H4 (cell line): ENCODE measurements at regions not wholly inside any gene's neighbourhood (a gene's known extent, or its start where the extent isn't known, plus 50 kb on each side); places are given as distances from the start of the nearest gene placed in this dataset.
"Not testable (repeated sequence)": the region's sequence is repeated elsewhere in the genome, so short reads cannot be mapped to it uniquely, and the experiment has no call there.

Source experiments
- DNase-seq: peaks from one replicate; pipeline ENCODE4 v3.0.0-alpha.2; 2015; ENCODE audit warnings: low spot score

DNA sequence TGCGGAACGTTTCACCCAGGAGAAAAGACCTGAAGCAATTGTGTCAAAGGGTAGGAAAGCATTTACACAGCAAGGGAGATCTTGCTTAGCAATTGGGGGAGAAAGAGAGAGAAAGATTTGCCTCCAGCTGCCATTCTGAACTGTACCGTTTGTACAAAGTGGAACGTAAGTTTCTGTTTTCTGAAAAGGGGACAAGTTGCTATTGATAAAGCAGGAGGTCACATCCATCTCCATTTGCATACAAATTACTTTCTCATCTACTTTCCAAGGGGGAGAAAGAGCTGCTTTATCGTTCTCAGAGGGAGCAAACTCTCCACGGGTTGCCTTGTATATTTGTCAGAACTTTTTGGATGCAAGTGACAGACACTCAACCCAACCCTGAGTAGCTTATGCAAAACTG, 92.0 kb upstream of the CARD11 start:
- DNase-seq = no peak

DNA sequence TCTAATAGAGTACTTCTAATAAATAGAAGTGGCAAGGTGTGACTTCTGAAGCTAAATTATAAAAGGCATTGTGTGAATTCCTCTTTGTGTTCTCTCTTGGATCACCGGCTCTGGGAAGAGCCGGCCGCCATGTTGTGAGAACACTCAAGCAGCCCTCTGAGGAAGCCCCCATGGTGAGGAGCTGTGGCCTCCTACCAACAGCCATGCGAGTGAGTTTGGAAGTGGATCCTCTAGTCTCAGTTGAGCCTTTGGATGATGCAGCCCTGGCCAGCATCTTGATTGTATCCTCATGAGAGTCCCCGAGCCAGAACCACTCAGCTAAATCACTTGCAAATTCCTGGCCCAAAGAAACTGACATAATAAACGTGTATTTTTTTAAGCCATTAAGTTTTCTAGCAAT, 94.5 kb upstream of the CARD11 start:
- DNase-seq = no peak

DNA sequence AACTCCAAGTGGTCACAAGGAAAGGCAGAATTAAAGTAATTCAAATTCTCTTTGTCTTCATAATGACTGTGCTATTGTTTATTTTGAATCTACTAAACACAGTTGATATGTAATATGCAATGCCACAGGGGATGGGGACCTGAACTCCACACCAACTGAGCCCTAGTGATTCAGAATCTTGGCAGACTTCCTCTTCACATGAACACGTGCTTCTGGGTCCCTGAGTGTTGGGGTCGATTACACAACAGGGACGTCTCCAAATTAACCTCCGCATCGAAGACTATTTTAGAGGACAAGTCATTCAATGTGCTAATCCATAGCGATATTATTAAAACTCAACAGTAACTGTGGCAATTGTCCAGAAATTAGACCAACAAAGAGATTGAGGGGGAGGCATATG, 95.3 kb upstream of the CARD11 start:
- peak; percentile 60 for DNase-seq

DNA sequence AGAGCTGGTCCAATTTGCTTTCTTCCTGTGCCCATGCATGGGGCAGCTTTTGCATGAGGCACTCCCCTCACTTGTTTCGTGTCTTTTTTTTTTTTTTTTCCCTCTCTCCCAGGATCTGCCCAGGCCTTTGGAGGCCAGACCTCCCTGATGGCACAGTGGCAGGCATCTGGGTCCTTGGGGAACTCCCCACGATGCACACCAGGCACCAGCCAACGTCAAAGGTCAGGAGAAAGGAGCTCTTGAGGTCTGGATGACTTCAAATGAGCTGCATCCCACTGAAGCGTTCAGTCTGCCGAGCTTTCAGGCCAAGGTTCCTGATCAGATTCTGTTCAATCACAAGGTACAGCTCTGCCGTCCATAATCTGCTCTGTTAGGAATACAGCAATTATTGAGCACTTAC, 97.2 kb upstream of the CARD11 start:
- no peak for DNase-seq

DNA sequence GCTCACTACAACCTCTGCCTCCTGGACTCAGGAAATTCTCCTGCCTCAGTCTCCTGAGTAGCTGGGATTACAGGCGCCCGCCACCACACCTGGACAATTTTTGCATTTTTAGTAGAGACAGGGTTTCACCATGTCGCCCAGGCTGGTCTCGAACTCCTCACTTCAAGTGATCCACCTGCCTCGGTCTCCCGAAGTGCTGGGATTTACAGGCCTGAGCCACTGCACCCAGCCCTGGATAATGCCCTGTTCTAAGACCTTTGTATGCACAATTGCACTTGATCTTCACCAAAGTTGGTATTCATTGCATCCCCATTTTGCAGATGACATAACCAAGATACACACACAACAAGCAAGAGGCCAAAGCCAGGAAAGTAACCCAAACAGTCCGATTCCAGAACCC, 97.7 kb upstream of the CARD11 start:
- no peak for DNase-seq

DNA sequence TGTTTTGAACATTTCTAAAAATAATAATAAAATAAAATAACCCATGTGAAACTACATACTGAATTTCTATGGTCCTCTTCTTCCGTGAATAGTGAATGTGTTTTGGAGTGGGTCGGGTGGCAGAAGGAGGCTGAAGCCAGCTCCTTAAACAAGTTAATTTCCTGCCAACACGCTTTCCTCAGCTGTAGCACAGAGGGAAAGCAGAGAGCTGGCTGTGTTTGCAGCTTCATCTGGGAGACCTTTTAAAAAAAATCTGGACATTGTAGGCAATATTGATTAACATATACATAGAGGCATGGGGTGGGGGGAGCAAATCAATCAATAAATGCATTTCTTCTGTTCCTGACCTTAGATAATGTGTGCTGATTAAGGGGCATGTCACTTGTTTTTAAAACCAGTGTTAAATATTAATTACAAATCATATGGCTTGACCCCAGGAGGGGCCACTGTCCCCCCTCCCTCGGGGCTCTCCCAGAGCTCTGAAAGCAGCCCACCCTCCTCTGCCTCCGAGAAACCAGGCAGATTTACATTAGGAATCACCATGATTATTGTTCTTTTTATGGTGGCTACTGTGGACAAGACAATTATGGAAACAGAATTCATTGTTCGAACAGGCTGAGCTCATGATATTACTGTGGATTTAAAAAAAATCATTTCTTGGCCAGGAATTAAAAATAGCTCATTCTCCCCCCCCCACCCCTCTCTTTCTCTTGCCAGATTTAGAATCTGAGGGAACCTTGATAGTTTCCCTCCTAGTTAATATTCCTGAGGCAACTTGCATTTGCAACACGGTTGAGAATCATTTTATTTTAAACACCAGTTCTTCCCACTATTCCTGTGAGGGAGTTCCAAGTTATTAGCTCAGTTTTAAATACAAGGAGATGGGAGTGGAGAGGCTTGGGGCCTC, 100.5 kb upstream of the CARD11 start:
- no peak for DNase-seq

DNA sequence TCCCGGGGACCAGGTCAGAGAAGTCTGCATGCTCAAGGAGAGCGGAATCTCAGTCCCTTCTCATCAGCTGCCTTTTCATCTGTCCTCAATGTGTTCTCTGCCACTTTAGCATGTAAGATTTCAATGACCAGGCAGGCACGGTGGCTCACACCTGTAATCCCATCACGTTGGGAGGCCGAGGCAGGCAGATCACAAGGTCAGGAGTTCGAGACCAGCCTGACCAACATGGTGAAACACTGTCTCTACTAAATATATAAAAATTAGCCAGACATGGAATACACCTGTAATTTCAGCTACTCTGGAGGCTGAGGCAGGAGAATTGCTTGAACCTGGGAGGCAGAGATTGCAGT, 101.1 kb upstream of the CARD11 start:
- DNase-seq = not testable (repeated sequence)

DNA sequence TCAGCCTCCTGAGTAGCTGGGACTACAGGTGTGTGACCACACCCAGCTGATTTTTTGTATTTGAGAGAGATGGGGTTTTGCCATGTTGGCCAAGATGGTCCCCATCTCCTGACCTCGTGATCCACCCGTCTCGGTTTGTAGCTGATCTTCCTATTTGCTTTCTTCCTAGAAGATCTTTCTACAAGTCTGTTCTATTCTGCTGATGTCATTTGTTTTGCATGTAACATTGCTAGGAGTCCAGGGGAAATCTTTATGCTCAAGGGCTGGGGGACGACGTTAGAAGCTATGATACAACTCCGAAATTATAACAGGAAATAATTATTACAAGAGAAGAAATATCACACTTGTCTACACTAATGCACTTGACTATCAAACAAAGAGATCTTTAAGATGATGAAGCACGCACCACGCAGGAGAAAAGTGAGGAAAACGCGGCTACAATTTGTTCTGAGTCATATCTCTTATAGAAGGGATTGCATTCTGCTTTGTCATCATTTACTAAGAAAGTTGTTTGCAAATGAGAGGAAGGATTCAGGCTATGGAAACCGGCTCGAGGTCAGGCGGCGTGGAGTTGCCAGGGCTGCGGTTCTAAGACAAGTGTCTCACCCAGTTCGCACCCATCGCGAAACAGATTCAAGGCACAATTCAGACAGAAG, 103.0 kb upstream of the CARD11 start:
- DNase-seq = peak; percentile 89

DNA sequence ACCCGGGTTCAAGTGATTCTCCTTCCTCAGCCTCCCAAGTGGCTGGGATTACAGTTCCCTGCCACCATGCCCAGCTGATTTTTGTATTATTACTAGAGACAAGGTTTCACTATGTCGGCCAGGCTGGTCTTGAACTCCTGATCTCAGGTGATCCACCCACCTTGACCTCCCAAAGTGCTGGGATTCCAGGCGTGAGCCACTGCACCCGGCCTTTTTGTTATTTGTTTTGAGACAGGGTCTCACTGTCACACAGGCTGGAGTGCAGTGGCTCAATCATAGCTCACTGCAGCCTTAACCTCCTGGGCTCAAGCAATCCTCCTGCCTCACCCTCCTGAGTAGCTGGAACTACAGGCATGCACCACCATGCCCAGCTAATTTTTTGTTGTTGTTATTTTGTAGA, 104.8 kb upstream of the CARD11 start:
- DNase-seq = not testable (repeated sequence)

DNA sequence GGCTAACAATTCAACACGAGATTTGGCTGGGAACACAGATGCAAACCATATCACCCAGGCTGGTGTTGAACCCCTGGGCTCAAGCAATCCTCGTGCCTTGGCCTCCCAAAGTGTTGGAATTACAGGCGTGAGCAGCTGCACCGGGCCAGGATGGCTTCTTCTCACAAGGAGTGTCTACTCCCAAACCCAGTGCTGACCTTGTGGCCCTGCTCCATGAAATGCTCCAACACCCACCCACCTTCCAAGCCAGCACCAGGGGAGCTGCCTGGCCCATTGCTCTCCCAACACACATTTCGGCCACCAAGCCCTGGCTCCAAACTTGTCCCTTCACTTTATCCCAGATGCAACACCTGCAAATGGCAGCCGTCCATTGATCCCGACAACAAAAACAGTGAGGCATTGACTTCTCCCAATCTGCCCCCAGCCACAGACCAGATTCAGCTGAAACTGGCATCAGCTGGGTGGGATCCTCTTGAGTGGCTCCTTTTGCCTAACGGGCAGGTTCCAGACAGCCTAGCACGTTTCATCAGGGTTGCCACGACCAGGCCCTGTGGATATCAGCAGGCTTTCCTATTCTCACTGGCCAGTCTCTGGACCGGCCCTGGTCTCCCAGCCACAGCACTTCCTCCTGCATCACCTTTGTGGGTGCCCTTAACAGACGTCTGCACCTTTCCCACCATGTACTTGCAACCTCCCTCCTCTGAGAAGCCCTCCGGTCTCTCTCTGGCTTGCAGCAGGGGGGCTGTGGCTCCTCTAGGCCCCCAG, 105.7 kb upstream of the CARD11 start:
- DNase-seq = no peak

DNA sequence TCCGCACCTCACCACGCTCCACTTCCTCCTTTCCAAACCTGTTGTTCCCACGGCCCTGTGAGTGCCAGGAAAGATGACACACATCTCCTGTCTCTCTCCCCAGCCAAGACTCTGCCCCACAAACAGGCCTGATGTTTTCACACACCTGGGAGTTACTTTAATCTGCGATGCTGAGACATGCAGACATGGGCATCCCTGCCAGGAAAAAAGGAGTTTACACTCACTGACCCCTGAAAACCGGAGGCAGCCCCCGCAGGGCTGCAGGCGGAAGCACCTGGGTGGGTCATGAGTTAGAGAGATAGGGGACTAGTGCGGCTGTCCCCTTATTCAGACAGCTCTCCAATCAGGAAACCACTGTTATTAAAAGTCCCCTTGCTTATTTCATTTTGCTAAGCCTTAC, 106.4 kb upstream of the CARD11 start:
- no peak for DNase-seq

DNA sequence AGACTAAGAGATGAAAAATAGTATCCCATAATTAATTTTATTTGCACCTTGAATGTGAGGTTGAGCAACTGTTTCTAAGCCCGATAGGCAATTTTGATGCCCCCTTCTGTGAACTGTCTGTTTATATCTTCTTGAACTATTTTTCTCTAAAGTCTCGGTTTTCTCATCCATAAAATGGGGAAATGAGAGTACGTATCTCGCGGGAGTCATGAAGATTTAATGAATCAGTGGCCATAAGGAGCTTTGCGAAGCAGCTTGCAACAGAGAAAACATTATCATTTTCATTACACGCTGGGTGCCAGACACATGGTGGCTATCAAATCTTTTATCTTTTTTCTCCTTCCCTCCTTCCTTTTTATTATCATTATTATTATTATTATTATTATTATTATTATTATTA, 108.1 kb upstream of the CARD11 start:
- no peak for DNase-seq

DNA sequence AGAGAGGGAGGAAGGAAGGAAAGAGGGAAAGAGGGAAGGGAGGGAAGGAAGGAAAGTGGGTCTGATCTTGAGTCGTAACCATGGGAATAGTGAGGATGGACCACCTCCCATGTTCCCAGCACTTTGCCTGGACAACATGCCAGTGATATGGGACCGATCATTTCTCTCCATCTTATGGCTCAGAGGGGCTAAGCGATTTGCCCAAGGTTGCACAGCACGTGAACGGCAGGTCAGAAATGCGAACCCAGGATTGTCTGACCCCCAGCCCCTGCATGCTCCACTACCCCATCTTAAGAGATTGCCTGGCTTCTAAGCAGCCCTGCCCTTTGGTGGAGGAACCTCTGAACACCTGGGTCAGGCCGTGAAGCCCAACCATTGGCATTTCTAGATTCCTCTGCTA, 109.0 kb upstream of the CARD11 start:
- no peak for DNase-seq

DNA sequence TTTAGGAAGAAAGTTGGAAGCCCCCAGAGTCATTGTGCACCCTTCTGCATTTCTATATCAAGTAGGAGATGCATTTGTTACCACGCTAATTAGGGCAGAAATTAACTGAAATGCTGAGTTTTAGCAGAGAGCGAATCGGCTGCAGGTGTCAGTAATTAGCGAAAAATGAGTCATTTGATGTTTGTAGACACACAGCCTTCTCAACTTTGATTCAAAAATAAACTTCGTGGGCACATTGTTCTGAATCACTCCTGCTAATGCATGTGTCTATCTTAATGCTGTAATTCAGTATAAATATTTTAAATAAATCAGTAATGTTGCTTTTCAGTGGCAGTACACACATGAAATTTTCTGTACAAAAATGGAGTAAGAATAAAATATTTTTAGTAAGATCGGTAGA, 109.5 kb upstream of the CARD11 start:
- DNase-seq = no peak

DNA sequence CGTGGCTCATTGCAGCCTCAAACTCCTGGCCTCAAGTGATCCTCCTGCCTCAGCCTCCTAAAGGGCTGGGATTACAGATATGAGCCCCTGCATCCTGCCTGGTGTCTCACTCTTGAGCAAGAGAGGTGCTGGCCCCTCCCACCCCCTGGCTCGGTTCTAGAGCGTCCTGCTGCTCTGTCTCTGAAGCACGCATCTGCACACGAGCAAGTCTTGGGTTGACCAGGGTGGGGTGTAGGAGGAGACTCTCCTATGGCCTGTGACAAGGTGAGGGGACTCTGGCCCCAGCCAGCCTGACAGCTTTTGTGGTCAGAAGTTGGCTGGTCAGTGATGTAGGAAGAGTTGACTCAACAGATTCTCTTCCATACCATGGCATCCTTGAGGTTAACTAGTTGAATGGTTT, 110.7 kb upstream of the CARD11 start:
- DNase-seq = no peak

DNA sequence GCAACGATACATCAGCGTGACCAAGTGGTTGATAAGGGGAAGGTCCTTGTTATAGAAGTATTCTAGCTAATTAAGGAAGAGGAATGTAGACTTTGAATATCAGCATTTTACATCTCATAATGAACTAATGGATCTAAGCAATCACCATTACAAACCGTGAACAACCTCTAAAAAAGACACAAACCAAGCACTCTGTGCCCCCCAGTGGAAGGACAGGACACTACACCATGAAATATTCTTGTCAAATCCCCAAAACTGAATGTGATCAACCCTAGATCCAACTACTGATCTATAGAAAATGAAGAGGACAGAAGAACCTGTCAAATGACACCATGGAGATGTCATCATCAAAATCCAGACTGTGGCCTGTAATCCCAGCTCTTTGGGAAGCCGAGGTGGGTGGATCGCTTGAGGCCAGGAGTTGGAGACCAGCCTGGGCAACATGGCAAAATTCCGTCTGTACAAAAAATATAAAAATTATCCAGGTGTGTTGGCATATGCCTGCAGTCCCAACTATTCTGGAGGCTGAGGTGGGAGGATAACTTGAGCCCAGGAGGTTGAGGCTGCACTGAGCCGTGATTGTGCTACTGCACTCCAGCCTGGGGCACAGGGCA, 111.3 kb upstream of the CARD11 start:
- DNase-seq = peak; percentile 75

DNA sequence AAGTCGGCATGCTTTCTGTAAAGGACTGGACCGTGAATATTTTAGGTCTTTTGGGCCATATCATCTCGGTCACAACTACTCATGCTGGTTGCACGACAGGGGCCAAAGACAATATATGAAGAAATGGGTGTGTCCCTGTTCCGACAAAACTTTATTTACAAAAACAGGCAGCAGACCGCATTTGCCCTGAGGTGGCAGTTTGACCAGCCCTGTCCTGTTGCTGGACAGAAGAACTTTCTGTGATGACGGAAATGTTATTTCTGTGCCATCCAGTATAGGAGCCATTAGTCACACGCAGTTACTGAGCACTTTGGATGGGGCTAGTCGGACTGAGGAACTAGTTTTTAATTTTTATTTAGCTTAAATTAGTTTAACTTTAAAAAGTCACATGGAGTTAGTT, 112.8 kb upstream of the CARD11 start:
- no peak for DNase-seq

DNA sequence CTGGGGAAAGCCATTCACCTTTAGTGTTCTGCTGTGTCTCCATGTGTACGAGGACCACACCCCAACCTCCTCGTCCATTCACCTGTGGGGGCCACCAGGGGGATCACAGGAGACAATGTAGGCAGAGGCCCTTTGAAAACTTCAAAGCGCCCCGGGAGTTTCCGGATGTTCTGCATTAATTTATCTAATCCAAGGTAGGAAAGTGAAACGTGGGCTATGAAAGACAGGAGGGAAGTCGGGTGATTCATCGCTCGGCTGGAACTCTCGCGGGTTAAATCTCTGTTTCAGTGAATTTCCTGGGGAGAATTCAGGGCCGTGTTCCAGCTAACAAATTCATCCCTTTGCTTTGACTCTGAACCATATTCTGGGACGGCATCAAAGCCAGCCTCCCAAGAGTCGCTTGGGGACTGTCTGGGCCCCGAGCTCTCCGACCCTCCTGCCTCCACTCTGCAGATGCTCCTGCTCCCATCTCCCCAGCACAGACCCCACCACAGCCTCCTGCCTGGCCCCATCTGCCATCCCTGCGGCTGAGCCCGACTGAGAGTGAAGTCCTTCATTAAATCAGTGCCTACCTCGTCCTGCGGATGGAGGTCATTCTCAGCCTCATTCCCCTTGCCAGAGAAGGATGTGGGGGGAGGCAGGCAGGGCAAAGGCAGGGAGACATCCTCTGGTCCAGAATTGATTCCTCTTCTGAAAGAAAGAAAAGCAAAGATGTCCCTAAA, 114.1 kb upstream of the CARD11 start:
- DNase-seq = no peak

DNA sequence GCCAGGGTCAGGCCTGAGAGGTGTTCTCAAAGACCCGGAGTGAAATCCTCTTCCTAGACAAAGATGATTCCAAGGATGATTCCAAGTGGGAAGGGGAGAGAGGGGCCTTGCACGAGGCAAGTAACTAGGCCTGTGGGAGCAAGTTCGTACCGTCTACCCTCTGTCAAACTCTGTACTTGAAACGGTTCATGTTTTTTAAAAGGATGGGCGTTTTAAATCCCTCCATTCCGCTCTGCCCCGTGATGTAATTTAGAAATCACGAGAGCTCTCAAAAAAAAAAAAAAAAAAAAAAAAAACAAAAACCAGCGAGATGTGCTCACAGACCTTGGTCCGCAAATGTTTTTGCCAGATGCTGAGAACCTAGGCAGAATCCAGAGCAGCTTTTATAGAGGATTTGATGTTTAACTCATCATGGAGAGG, 114.7 kb upstream of the CARD11 start:
- no peak for DNase-seq

DNA sequence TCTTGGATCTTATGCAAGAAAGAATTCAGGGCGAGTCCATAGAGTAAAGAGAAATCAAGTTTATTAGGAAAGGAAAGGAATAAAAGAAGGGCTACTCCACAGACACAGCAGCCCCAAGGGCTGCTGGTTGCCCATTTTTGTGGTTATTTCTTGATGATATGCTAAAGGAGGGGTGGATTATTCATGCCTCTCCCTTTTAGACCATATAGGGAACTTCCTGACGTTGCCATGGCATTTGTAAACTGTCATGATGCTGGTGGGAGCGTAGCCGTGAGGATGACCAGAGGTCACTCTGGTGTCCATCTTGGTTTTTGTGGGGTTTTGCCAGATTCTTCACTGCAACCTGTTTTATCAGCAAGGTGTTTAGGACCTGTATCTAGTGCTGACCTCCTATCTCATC, 115.4 kb upstream of the CARD11 start:
- no peak for DNase-seq

DNA sequence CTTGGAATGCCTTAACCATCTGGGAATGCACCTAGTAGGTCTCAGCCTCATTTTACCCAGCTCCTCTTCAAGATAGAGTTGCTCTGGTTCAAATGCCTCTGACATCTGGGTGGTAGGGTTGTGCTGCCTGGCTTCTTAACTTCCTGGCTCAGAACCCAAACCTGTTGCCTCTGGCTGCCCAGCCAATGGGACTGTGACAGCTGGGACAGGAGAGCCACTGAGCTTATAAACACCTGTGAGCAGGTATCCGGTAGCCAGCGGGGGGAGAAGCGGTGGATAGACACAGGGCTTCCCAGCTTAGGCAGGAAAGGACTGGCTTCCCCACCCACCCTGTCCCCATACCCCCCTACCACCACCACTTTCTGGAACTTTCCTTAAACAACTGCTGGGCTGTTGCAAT, 115.8 kb upstream of the CARD11 start:
- no peak for DNase-seq

DNA sequence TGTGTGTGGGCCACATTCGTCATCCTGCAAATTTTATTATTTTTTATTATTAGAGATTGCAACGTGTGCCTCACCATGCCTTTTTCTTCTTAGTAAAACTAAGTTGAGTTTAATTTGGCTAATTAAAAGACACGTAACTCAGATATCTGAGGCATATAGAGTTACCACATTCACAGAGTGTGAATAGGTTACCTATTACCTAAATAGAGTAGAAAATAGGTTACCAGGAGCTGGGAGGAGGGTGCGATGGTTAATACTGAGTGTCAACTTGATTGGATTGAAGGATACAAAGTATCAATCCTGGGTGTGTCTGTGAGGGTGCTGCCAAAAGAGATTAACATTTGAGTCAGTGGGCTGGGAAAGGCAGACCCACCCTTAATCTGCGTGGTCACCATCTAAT, 116.3 kb upstream of the CARD11 start:
- not testable (repeated sequence) for DNase-seq
